HG02798 (cell line): ENCODE measurements at regions not wholly inside any gene's neighbourhood (a gene's known extent, or its start where the extent isn't known, plus 50 kb on each side); places are given as distances from the start of the nearest gene placed in this dataset.
"Not testable (repeated sequence)": the region's sequence is repeated elsewhere in the genome, so short reads cannot be mapped to it uniquely, and the experiment has no call there.

Experiments
- ATAC-seq: cut with Tn5 transposase; IDR thresholded peaks from one replicate; pipeline ENCODE4 v1.9.1; 2021; ENCODE audit warnings: mild to moderate bottlenecking; ENCODE audit not compliant: unreplicated experiment, poor library complexity

DNA sequence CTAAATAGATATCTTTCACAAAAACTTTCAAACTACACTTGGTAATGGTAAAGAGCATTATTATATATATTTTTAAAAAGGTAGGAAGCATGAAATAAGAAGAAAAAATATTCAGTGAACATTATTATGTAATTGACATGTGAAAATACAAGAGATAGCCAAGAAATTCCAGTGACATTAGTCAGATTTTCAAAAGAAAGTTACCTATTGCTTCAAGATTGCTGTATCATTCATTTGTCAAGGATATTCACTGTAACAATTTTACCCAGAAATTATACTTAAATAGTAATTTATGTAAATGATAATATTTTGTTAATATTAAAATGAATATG lies 350.2 kb downstream of the KIF2B start:
- ATAC-seq = no peak

DNA sequence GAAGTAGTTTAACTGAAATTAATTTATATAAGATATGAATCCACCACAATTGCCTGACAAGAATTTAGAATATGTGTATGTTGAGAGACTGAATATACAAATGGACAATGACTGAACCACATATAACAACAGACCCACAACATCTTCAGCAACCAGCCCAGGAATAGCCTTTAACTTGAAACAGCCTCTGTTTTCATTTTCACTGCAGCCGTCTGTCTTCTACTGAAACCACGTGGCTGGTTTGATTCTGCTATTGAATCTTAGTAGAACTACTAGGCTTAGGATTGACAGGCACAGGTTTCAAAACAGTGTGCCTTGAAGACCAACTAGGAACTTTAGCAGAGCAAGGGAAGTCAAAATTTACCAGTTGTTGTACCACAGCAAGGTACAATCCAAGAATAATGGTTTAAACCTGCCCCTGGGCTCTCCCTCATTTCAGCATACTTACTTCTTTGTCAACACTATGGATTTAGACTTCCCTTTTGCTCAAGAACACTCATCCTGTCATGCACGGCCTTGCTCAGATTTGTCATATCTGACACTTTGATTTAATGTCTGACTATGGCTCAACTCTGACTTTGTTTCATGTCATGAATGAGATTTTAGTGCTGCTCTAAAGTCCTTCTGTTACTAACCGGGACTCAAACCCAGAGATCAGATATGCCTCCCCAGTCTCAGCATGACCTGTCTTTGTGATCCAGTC lies 355.0 kb downstream of the KIF2B start:
- no peak for ATAC-seq

DNA sequence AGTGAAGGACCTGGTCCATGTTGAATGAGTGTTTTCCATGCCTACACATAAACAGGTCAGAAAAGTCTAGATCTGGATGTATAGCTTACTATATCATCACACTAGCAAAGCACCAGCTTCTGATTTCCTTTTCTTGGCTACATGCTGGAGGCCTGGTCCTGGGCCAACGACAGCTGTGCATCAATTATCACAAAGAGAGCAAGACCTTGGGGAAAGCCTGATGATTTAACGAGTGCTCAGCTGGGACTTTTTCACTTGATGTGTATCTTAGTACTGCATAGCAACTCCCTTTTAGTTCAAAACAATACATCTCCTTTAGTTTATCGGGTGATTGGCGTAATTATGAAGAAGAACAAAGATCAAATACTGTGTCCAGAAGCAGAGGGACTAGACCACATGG lies 358.2 kb downstream of the KIF2B start:
- ATAC-seq = no peak

DNA sequence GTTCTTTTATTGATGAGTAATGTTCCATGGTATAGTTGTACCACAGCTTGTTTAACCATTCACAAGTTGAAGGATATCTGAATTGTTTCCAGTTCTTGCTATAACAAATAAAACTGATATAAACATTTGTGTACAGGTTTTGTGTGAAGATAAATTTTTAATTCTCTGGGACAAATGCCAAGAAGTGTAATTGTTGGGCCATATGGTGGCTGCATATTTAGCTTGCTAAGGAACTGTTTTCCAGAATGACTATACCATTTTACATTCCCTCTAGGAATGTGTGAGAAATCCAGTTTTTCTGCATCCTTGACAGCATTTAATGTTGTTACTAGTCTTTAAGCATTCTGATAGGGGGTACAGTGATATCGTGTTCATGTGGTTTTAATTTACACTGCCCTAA lies 368.5 kb downstream of the KIF2B start:
- ATAC-seq = no peak

DNA sequence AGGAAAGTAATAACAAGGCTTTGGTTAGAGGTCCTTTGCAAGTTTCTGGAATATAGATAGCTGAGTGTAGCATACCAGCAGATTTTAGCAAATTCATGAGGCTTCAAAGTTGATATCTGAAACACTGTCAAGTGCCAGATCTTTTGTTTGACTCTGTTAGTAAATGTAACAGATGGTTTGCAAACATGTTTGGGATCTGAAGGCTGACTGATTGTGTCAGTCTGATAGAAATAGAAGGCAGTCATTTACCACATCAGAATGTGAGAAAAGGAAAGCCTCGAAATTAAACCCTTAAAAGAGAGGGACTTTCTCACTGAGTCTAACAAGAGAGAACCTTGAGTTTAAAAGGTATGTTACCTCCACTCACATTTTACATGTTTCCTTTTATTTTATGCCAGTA lies 371.5 kb downstream of the KIF2B start:
- ATAC-seq = no peak

DNA sequence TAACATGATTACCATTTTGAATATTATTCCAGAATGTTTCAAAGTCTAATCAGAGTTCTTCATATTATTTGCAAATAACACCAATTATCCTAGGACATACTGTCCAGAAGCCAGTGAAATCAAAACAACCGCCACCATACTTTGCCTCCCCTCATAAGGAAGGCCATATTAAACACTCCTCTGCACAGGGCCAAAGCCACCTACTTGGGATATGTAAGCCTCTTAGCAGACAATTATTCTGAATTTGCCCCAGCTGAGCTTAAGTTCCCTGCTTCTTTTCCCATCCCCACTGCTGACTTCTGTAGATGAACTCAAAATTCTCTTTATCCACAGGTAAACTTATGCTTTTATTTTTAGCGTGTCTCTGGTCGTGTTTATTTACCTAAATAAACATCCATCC lies 374.0 kb downstream of the KIF2B start:
- ATAC-seq = no peak

DNA sequence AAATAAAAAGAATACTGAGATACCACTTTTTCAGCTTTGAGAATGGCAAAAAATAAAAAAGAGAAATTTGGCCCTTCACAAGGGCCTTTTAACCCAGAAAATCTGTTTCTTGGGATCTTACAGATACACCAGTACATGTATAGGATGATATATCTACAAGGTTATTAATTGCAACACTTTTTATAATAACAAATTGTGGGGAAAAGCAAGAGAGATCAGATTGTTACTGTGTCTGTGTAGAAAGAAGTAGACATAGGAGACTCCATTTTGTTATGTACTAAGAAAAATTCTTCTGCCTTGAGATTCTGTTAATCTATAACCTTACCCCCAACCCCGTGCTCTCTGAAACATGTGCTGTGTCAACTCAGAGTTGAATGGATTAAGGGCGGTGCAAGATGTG lies 378.7 kb downstream of the KIF2B start:
- not testable (repeated sequence) for ATAC-seq

DNA sequence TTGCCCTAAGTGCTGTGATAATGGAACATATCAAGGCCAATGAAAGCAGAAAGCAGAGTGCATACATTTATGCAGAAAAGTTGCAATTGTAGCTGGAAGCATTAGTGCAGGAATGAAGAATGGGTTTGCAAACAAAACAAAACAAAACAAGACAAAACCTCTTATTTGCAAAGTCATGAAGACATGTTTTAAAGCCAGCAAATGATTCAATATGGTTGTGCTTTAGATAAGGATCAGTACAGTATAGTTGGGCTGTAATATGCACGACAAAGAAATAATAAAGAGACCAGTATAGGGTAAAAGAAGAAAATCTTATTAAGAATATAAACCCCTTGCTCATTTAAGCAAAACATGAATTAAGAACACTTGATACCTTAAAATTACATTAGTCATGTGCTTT lies 398.1 kb downstream of the KIF2B start:
- no peak for ATAC-seq

DNA sequence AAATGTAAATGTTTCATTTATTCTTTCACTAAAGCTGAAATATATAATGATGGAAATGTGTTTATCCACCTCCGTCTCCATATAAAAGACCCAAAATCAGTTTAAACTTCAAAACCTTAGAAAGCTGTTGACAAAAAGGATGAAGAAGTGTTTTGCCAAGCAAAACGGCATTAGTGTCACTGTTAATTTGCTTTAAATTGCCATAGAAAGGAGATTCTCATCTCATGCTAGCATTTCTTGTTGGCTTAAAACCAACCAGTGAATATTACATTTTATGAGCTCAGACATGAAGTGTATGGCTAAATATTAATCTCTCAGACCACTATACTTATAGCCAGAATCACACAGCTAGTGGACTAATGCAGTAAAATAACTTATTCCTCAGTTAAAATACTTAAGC lies 398.8 kb downstream of the KIF2B start:
- no peak for ATAC-seq

DNA sequence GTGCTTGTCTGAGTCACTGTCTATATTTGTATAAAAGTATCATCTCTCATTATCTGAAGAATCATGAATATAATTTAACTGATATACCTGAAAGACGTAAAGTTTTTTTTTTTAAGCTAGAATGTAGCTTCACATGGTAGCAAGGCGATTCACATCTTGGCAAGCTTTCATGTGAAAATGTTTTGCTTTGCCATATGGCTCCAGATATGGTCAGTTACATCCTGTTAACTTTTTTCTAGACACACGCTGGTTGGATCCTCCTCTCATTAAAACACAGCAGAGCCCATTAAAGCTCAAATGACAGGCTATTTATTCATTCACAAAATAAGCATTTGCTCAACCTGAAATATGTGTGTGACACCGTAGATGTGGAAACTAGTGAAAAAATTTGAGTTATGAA lies 412.8 kb downstream of the KIF2B start:
- no peak for ATAC-seq

DNA sequence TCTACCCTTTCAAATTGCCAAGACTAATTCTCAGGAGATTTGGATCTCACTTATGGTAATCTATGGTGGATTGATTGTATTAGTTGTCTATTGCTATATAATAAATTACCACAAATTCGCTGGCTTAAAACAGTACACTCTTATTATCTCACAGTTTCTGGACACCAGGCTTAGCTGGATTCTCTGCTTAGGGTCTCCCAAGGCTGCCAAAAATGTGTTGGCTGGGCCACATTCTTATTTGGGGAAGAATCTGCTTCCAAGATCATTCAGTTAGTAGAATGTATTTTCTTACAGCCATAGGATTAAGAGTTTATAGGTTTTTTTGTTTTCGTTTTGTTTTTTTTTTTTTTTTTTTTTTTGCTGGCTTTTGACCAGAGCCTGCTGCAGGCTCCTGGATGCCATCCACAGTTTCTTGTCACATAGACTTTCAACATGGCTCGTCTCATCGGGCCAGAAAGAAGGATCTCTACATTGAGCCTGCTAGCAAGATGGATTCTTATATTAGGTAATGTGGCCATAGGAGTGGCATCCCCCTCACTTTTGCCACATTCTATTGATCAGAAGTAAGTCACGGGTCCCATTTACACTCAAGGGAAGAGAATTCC lies 415.3 kb downstream of the KIF2B start:
- no peak for ATAC-seq

DNA sequence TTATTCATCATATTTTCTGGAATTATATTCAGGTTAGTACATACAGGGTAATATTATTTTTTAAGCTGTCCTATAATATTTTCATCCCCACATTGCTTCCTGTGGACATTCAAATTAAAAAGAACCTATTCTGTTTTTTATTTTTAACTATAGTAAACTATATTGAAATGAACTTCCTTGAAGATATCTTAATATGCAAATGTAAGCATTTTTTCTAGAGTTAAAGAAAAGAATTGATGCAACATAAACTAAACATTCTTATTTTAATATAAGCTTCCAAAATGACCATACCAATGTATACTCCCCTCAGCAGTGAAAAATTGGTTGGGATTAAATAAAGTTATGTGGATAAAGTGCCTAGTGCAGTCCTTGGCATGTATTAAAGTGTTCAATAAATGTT lies 416.6 kb downstream of the KIF2B start:
- no peak for ATAC-seq

DNA sequence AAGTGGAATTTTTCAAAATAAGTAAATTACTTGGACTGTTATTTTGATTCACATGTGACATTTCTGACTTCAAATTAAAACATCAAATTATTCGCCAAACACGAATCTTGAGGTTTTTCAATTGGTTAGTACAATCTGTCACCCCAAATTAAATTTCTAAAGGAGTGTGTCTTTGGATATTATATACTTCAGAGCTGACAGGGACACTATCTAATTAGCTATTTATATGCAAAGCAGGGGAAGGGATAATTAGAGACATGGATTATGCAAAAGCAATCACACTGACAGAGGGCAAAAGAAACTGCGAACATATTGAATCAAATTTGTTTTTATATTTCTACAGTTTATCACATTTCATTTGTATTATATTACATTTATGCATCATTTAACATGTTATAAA lies 433.0 kb downstream of the KIF2B start:
- no peak for ATAC-seq

DNA sequence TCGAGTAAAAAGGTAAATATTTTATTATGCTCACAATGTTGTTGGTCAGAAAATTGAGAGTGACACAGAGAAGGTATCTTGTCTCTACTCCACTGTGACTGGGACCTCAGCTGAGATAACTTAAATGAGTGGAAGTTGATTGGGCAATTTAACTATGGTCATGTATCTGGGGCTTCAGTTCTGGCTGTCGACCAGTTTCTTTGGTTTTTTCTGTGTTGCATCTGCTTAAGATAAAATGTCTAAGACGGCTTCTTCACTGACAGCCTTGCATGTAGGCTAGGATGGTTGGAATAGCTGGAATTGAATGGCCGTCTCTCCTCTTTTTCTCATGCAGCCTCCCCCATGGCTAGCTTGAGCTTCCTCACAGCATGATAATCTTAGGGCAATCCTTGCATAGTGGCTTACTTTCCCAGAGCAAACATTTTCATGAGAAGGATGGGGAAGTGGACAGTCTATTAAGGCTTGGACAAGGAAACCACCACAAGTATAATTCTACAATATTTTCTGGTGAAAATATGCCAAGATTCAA lies 433.7 kb downstream of the KIF2B start:
- ATAC-seq = no peak

DNA sequence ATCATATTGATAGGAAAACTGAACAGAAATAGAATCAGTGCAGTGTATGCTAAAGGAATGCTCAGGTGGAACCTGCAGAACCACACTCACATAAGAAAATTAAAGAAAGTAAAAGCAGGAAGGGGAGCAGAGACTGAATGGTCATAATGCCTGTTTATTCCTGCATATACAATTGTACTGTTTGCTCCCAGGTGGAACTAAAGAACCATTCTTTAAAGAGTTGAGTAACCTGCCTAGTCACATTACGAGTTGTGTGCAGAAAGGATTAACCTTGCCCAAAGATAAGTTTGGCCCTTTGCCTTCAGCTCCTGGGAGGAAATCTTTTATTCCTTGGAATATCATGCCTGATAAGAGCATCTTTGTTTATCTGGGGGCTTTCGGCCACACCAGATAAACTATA lies 434.7 kb downstream of the KIF2B start:
- ATAC-seq = no peak

DNA sequence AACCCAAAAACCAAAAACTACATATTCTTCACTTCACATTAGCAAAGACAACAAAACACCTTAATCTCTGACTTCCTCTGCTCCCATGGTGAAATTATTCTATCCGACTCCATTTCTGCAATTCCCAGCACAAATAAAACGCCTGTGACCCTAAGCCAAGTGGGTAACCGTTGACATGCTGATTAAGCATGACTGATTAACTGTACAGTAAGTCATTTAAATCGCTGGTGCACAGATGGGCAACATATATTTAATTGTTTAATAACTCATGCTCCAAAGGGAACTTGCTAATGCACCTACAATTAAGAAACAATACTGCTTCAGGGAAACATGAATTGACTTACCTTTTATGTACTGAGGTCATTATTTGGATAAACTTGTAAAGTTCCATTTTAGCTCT lies 436.7 kb downstream of the KIF2B start:
- no peak for ATAC-seq

DNA sequence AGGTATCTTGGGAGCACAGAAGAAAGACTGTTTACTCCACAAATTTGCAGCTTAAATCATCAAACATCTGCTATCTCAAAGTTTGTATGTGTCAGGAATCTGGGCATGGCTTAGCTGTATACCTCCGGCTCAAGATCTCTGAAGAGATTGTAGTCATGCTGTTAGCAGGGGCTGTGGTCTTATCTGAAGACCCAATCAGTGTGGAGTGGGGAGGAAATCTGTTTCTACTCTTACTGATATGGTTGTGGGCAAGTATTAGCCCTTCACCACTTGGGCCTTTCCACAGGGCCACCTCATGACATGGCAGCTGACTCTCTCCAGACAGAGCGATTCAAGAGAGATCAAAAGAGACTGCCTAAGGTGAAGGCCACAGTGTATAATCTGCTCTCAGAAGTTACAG lies 438.7 kb downstream of the KIF2B start:
- no peak for ATAC-seq

DNA sequence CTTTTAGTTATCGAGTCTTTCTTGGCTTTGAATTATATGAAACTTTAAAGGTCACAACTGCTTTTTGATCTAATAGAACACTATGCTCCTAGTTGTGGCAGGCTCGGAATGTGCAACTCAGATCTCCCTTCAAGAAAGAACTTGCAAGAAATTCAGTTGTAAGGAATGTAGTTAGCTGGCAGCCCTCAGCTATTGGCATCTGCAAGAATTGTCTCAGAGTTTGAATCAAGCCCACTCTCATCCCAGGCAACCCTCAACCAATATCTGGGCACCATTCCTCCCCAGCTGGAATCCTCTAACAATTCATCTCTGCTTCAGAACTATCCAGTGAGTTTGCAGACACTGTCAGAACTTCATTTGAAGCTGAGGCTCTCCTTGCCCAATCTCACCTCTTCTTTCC lies 447.2 kb downstream of the KIF2B start:
- ATAC-seq = no peak

DNA sequence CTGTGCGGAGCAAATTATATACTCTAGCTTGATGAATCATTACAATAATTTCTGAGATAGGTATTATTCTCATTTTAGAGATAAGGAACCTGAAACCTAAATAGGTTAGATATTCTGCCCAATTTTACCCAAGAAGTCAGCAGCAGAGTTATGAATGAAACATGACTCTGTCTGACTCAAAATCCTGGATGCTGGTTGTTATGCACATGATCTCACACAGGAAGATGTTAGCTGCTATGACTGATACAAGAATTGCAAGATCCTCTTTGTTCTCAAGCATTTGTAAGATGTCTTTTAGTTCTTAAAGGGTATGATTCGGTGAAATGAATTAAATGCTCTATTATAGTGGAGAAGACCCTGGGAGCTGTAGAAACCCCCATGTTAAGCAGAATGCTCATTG lies 447.8 kb downstream of the KIF2B start:
- ATAC-seq = no peak

DNA sequence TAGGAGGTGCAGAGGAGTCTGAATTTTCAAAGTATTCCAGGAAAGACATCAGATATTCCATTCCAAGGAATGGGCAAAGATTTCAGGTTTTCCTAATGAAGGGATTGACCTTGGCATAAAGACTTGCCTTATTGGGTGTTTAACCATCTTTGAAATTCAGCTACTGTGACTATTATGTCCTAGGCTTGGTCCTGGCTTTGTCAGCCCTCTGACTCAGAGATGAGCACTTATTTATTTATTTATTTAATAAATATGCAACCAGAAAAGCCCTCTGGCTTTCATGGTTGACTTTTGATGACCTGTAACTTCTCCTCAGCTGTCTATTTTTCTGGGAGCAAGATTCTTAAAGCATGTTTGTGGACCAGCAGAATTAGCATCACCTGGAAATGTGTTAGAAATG lies 455.1 kb downstream of the KIF2B start:
- ATAC-seq = no peak

DNA sequence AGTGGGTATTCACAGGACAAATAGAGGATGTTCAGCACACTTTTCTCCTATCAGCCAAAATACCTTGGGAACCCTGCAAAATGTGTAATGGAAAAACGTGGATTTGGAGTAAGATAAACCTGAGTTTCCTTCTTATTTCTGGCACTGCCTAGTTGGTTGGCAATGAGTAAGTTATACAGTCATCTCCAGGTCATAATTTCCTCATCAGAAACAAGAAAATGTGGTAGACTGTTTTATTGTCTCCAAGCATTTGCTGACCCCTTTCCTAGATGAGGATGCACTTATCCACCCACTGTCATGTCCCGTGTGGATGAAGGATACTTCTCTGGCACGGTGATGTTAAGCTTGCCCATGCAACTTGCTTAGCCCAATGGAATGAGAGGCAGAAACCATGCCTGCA lies 458.0 kb downstream of the KIF2B start:
- no peak for ATAC-seq

DNA sequence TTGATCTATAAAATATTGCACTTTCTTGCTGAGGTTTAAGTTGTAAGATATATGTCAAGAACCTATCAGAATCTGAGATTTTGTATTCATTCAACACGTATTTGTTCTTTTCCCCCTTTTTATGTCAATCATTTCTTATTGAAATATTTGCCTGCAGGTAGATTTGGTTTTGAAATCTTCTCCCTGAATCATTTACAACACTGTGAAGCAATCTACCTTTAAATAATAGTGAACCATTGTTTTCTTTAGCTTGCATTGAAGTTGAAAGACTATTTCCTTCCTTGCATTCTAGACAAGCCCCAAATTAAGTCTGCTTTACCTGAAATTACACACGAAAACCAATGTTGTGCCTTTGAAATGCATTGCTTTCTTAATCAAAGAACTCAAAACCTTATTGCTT lies 460.2 kb downstream of the KIF2B start:
- no peak for ATAC-seq
